IMR-90 (cell line): ENCODE measurements at regions not wholly inside any gene's neighbourhood (a gene's known extent, or its start where the extent isn't known, plus 50 kb on each side); places are given as distances from the start of the nearest gene placed in this dataset.

Experiments used
- ATAC-seq: fragments of 200-7000 bp; cut with Tn5 transposase; 2 replicates; pipeline ENCODE4 v1.9.1; 2020; ENCODE audit warnings: low read depth, mild to moderate bottlenecking, moderate library complexity
- BruUV-seq: library from RNA; stranded (reverse); fragments of 400-500 nt; replicated peaks from 2 replicates; lab custom pipeline; 2021; lab: Mats Ljungman, UMichigan
- CTCF ChIA-PET: fragments of 300-600 bp; formaldehyde crosslinking; extraction: SDS; loops from one replicate; lab custom pipeline; 2021; ENCODE audit warnings: antibody characterized with exemption; lab: Yijun Ruan, JAX
- POLR2A ChIA-PET: fragments of 300-600 bp; sonication (Branson Sonifier 250); formaldehyde crosslinking; loops from one replicate; lab custom pipeline; 2022; ENCODE audit warnings: antibody characterized with exemption; ENCODE audit not compliant: unreplicated experiment; lab: Charles Lee
- DNase-seq: peaks from one replicate; pipeline ENCODE4 v3.0.0; 2013
- H2AFZ ChIP-seq: replicated peaks from 2 replicates; pipeline ENCODE3; 2013; ENCODE audit warnings: low read length, mild to moderate bottlenecking; ENCODE audit not compliant: poor library complexity
- H2AK5ac ChIP-seq: 2 replicates; pipeline ENCODE4 v1.6.1; 2013; ENCODE audit warnings: low read depth, low read length, inconsistent platforms
- H2AK9ac ChIP-seq: replicated peaks from 2 replicates; pipeline ENCODE3; 2013; ENCODE audit warnings: mild to moderate bottlenecking, low read depth, low read length, moderate library complexity; ENCODE audit not compliant: poor library complexity
- H2BK120ac ChIP-seq: 2 replicates; pipeline ENCODE4 v1.6.1; 2013; ENCODE audit warnings: low read depth, low read length, inconsistent platforms
- H2BK15ac ChIP-seq: 3 replicates; pipeline ENCODE4 v1.6.1; 2013; ENCODE audit warnings: low read depth, low read length, inconsistent platforms
- H2BK20ac ChIP-seq: 2 replicates; pipeline ENCODE4 v1.6.1; 2013; ENCODE audit warnings: low read depth, mild to moderate bottlenecking, inconsistent platforms, low read length, moderate library complexity
- H2BK5ac ChIP-seq: 2 replicates; pipeline ENCODE4 v1.6.1; 2013; ENCODE audit warnings: mild to moderate bottlenecking, low read depth, low read length, inconsistent platforms; ENCODE audit not compliant: poor library complexity, severe bottlenecking
- H3K14ac ChIP-seq: replicated peaks from 2 replicates; pipeline ENCODE4 v1.6.1; 2013; ENCODE audit warnings: low read depth, low read length, inconsistent platforms
- H3K18ac ChIP-seq: 2 replicates; pipeline ENCODE4 v1.6.1; 2013; ENCODE audit warnings: low read depth, low read length, control low read depth
- H3K23ac ChIP-seq: 2 replicates; pipeline ENCODE4 v1.6.1; 2013; ENCODE audit warnings: low read depth, low read length, inconsistent platforms
- H3K27ac ChIP-seq: 2 replicates; pipeline ENCODE4 v1.5.1; 2013; ENCODE audit warnings: mild to moderate bottlenecking, control low read depth, low read length; ENCODE audit not compliant: insufficient read depth
- H3K27me3 ChIP-seq: 2 replicates; pipeline ENCODE4 v1.6.1; 2013; ENCODE audit warnings: low read length; ENCODE audit not compliant: control insufficient read depth, insufficient read depth
- H3K36me3 ChIP-seq: 2 replicates; pipeline ENCODE4 v1.6.1; 2013; ENCODE audit warnings: low read length, mixed read lengths; ENCODE audit not compliant: control insufficient read depth, insufficient read depth
- H3K4ac ChIP-seq: 2 replicates; pipeline ENCODE4 v1.6.1; 2013; ENCODE audit warnings: low read depth, low read length, inconsistent platforms
- H3K4me1 ChIP-seq: 2 replicates; pipeline ENCODE4 v1.6.1; 2013; ENCODE audit warnings: low read length, mixed read lengths; ENCODE audit not compliant: control insufficient read depth, insufficient read depth
- H3K4me2 ChIP-seq: 2 replicates; pipeline ENCODE4 v1.6.1; 2013; ENCODE audit warnings: low read depth, mild to moderate bottlenecking, control low read depth, low read length, moderate library complexity
- H3K4me3 ChIP-seq: 2 replicates; pipeline ENCODE4 v1.5.1; 2013; ENCODE audit warnings: low read depth, mild to moderate bottlenecking, control low read depth, low read length, moderate library complexity; ENCODE audit not compliant: insufficient read depth
- H3K56ac ChIP-seq: 2 replicates; pipeline ENCODE4 v1.6.1; 2013; ENCODE audit warnings: low read length, inconsistent platforms; ENCODE audit not compliant: insufficient read depth; ENCODE audit errors: extremely low read depth
- H3K79me1 ChIP-seq, 2 experiments: 2 replicates each; pipeline ENCODE4 v1.6.1; 2013; ENCODE audit warnings: low read length in 2 of 2, inconsistent platforms in 1 of 2, low read depth in 1 of 2
- H3K9ac ChIP-seq: 2 replicates; pipeline ENCODE4 v1.6.1; 2013; ENCODE audit warnings: low read depth, low read length, control low read depth
- H3K9me1 ChIP-seq: 2 replicates; pipeline ENCODE4 v1.6.1; 2013; ENCODE audit warnings: low read length, inconsistent platforms; ENCODE audit not compliant: insufficient read depth
- H3K9me3 ChIP-seq: 2 replicates; pipeline ENCODE4 v1.6.1; 2013; ENCODE audit warnings: low read length; ENCODE audit not compliant: control insufficient read depth, insufficient read depth
- H4K20me1 ChIP-seq: 2 replicates; pipeline ENCODE4 v1.6.1; 2013; ENCODE audit warnings: low read length, inconsistent platforms; ENCODE audit not compliant: insufficient read depth
- H4K5ac ChIP-seq: 2 replicates; pipeline ENCODE4 v1.6.1; 2013; ENCODE audit warnings: mild to moderate bottlenecking, low read depth, low read length, control low read depth
- H4K8ac ChIP-seq, 2 experiments: 2 replicates each; pipeline ENCODE4 v1.6.1; 2013; ENCODE audit warnings: low read depth in 2 of 2, low read length in 2 of 2, control low read depth in 1 of 2, inconsistent platforms in 1 of 2
- H4K91ac ChIP-seq: 2 replicates; pipeline ENCODE4 v1.6.1; 2013; ENCODE audit warnings: low read depth, low read length, inconsistent platforms; ENCODE audit not compliant: insufficient read depth
- BHLHE40 ChIP-seq: fragments of 150-350 bp; IDR thresholded peaks from 2 replicates; pipeline ENCODE4 v1.6.1; 2016; ENCODE audit warnings: mild to moderate bottlenecking, low read depth, low read length
- CEBPB ChIP-seq: IDR thresholded peaks from 2 replicates; pipeline ENCODE4 v1.6.1; 2012; ENCODE audit warnings: low read depth, low read length, improper control_type of control experiment
- CHD1 ChIP-seq: IDR thresholded peaks from 2 replicates; pipeline ENCODE4 v1.6.1; 2012; ENCODE audit warnings: low read depth, low read length, improper control_type of control experiment
- FOS ChIP-seq: fragments of 150-350 bp; IDR thresholded peaks from 2 replicates; pipeline ENCODE4 v1.6.1; 2016; ENCODE audit warnings: low read depth, low read length
- MAFK ChIP-seq: IDR thresholded peaks from 2 replicates; pipeline ENCODE4 v1.6.1; 2012; ENCODE audit warnings: low read depth, low read length, improper control_type of control experiment
- MAZ ChIP-seq: IDR thresholded peaks from 2 replicates; pipeline ENCODE4 v1.6.1; 2012; ENCODE audit warnings: low read depth, mild to moderate bottlenecking, low read length, improper control_type of control experiment, moderate library complexity, borderline replicate concordance
- MXI1 ChIP-seq: IDR thresholded peaks from 2 replicates; pipeline ENCODE4 v1.6.1; 2012; ENCODE audit warnings: low read depth, mild to moderate bottlenecking, low read length, moderate library complexity, borderline replicate concordance
- NFE2L2 ChIP-seq: fragments of 150-350 bp; IDR thresholded peaks from 2 replicates; pipeline ENCODE4 v1.6.1; 2016; ENCODE audit warnings: low read depth, mild to moderate bottlenecking, low read length
- POLR2A ChIP-seq: IDR thresholded peaks from 2 replicates; pipeline ENCODE4 v1.6.1; 2012; ENCODE audit warnings: mild to moderate bottlenecking, low read depth, low read length
- RAD21 ChIP-seq: IDR thresholded peaks from 2 replicates; pipeline ENCODE4 v1.6.1; 2012; ENCODE audit warnings: low read length, improper control_type of control experiment
- RCOR1 ChIP-seq: IDR thresholded peaks from 2 replicates; pipeline ENCODE4 v1.6.1; 2012; ENCODE audit warnings: mild to moderate bottlenecking, low read length, improper control_type of control experiment; ENCODE audit not compliant: insufficient replicate concordance
- RFX5 ChIP-seq: IDR thresholded peaks from 2 replicates; pipeline ENCODE4 v1.8.0; 2012; ENCODE audit warnings: low read depth, mild to moderate bottlenecking, low read length, moderate library complexity
- SMC3 ChIP-seq: fragments of 150-350 bp; IDR thresholded peaks from 2 replicates; pipeline ENCODE4 v1.6.1; 2016; ENCODE audit warnings: low read depth, mild to moderate bottlenecking, antibody characterized with exemption, low read length, moderate library complexity
- WGBS, 2 experiments: methylation state at CpG; one replicate each; pipeline versions ENCODE4 v1.1.5 to v1.1.7; 2013; ENCODE audit warnings: missing lambda C conversion rate in 2 of 2; ENCODE audit not compliant: insufficient read length in 1 of 2; ENCODE audit errors: extremely low coverage in 2 of 2; 5-methylcytosine and 5-hydroxymethylcytosine counted together
- dilution Hi-C: fragments of 300-500 bp; cut with HindIII; formaldehyde crosslinking; loops from one replicate; pipeline ENCODE4 v1.14.3; 2018; ENCODE audit warnings: low sequenced_read_pairs; ENCODE audit not compliant: unreplicated experiment
- in situ Hi-C: fragments of 300-500 bp; cut with MboI; formaldehyde crosslinking; loops from 3 replicates; pipeline ENCODE4 v1.14.3; 2019; ENCODE audit warnings: low sequenced_read_pairs, inconsistent platforms, mixed read lengths
- intact Hi-C: fragments of 100-400 bp; cut with micrococcal nuclease; formaldehyde crosslinking; loops from 2 replicates; pipeline ENCODE4 v1.10.0; 2022
- TF ChIP-seq, protein P1 (sequence below): fragments of 150-350 bp; IDR thresholded peaks from 2 replicates; pipeline ENCODE4 v1.6.1; 2017; ENCODE audit warnings: mild to moderate bottlenecking, antibody characterized with exemption, low read length, low read depth
- TF ChIP-seq, protein P2 (sequence below): conservative IDR thresholded peaks from 2 replicates; pipeline ENCODE4 v1.5.1; 2012; ENCODE audit warnings: mild to moderate bottlenecking, low read depth, low read length, improper control_type of control experiment
- TF ChIP-seq, protein P3 (sequence below): fragments of 150-350 bp; IDR thresholded peaks from 2 replicates; pipeline ENCODE4 v1.6.1; 2016; ENCODE audit warnings: low read depth, mild to moderate bottlenecking, low read length, moderate library complexity, borderline replicate concordance

- no peak overlapping the region for H2BK20ac ChIP-seq
- H3K56ac ChIP-seq = no peak overlapping the region
- WGBS, 2 experiments = no CpG with 5 or more reads among the region's 4 CpGs
- no TSS peak for BruUV-seq
- no peak overlapping the region for H3K18ac ChIP-seq
- H3K9ac ChIP-seq = no peak overlapping the region
- H3K79me1 ChIP-seq = no peaks in the 10 kb centered on the region
- no peak overlapping the region for H4K91ac ChIP-seq
- no peak overlapping the region for H4K5ac ChIP-seq
- CTCF ChIA-PET = no interaction called here
- H2BK15ac ChIP-seq = no peak overlapping the region
- no peak overlapping the region for H3K4me2 ChIP-seq
- no peak overlapping the region for H3K4ac ChIP-seq
- POLR2A ChIA-PET = no interaction called here
- dilution Hi-C loops (no loop called here), in situ Hi-C loops (no loop called here), intact Hi-C loops (no loop called here)
- H4K8ac ChIP-seq = no peak overlapping the region
- DNase-seq (no peak), ATAC-seq (no peak)
- TF ChIP-seq POLR2A (no peak), FOS (no peak), RAD21 (no peak), SMC3 (no peak), CEBPB (no peak), MAFK (no peak), RFX5 (no peak), MXI1 (no peak), BHLHE40 (no peak), MAZ (no peak), CHD1 (no peak), RCOR1 (no peak), NFE2L2 (no peak)
- TF ChIP-seq, protein P1, sequence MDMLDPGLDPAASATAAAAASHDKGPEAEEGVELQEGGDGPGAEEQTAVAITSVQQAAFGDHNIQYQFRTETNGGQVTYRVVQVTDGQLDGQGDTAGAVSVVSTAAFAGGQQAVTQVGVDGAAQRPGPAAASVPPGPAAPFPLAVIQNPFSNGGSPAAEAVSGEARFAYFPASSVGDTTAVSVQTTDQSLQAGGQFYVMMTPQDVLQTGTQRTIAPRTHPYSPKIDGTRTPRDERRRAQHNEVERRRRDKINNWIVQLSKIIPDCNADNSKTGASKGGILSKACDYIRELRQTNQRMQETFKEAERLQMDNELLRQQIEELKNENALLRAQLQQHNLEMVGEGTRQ = no peak
- TF ChIP-seq, protein P2, sequence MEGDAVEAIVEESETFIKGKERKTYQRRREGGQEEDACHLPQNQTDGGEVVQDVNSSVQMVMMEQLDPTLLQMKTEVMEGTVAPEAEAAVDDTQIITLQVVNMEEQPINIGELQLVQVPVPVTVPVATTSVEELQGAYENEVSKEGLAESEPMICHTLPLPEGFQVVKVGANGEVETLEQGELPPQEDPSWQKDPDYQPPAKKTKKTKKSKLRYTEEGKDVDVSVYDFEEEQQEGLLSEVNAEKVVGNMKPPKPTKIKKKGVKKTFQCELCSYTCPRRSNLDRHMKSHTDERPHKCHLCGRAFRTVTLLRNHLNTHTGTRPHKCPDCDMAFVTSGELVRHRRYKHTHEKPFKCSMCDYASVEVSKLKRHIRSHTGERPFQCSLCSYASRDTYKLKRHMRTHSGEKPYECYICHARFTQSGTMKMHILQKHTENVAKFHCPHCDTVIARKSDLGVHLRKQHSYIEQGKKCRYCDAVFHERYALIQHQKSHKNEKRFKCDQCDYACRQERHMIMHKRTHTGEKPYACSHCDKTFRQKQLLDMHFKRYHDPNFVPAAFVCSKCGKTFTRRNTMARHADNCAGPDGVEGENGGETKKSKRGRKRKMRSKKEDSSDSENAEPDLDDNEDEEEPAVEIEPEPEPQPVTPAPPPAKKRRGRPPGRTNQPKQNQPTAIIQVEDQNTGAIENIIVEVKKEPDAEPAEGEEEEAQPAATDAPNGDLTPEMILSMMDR = no peak
- TF ChIP-seq, protein P3, sequence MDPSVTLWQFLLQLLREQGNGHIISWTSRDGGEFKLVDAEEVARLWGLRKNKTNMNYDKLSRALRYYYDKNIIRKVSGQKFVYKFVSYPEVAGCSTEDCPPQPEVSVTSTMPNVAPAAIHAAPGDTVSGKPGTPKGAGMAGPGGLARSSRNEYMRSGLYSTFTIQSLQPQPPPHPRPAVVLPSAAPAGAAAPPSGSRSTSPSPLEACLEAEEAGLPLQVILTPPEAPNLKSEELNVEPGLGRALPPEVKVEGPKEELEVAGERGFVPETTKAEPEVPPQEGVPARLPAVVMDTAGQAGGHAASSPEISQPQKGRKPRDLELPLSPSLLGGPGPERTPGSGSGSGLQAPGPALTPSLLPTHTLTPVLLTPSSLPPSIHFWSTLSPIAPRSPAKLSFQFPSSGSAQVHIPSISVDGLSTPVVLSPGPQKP = no peak
- no peak overlapping the region for H3K14ac ChIP-seq
- peaks cover 12% of the 10 kb centered on the region for H3K27me3 ChIP-seq
- H3K36me3 ChIP-seq = no peaks in the 10 kb centered on the region
- no peak overlapping the region for H2BK5ac ChIP-seq
- no peak overlapping the region for H3K4me3 ChIP-seq
- no peak overlapping the region for H2AK9ac ChIP-seq
- no peak overlapping the region for H2BK120ac ChIP-seq
- H2AFZ ChIP-seq = no peak overlapping the region
- no peaks in the 10 kb centered on the region for H3K4me1 ChIP-seq
- H3K23ac ChIP-seq = no peak overlapping the region
- H3K9me1 ChIP-seq = no peaks in the 10 kb centered on the region
- no peaks in the 10 kb centered on the region for H4K20me1 ChIP-seq
- no peak overlapping the region for H3K27ac ChIP-seq
- no peaks in the 10 kb centered on the region for H3K9me3 ChIP-seq
- H2AK5ac ChIP-seq = no peak overlapping the region
Observed at GRCh38 chr2:64238799-64239198, 94.6 kb upstream of the PELI1 start.
